Parathyroid adenoma (tissue), 2 donors: ENCODE measurements at regions not wholly inside any gene's neighbourhood (a gene's known extent, or its start where the extent isn't known, plus 50 kb on each side); places are given as distances from the start of the nearest gene placed in this dataset.

Experiments used
- H2AFZ ChIP-seq: fragments of 300-600 bp; sonication (generic); one replicate; pipeline ENCODE4 v1.7.0; 2017; ENCODE audit warnings: antibody characterized with exemption, mild to moderate bottlenecking
- H3K27ac ChIP-seq: fragments of 300-600 bp; sonication (generic); one replicate; pipeline ENCODE4 v1.7.0; 2017
- H3K27me3 ChIP-seq: fragments of 300-600 bp; sonication (generic); one replicate; pipeline ENCODE4 v1.7.0; 2017; ENCODE audit warnings: low read length; ENCODE audit not compliant: control insufficient read depth, insufficient read depth
- H3K36me3 ChIP-seq: fragments of 300-600 bp; sonication (generic); one replicate; pipeline ENCODE4 v1.7.0; 2017; ENCODE audit warnings: low read length; ENCODE audit not compliant: control insufficient read depth, insufficient read depth
- H3K4me1 ChIP-seq: fragments of 300-600 bp; sonication (generic); one replicate; pipeline ENCODE4 v1.7.0; 2017; ENCODE audit warnings: control low read depth
- H3K4me2 ChIP-seq: fragments of 300-600 bp; sonication (generic); one replicate; pipeline ENCODE4 v1.7.0; 2017; ENCODE audit warnings: low read length
- H3K4me3 ChIP-seq: fragments of 300-600 bp; sonication (generic); one replicate; pipeline ENCODE4 v1.7.0; 2017; ENCODE audit warnings: low read depth, low read length
- H3K79me2 ChIP-seq: fragments of 300-600 bp; sonication (generic); one replicate; pipeline ENCODE4 v1.7.0; 2017; ENCODE audit warnings: control low read depth
- H3K9ac ChIP-seq: fragments of 300-600 bp; sonication (generic); one replicate; pipeline ENCODE4 v1.7.0; 2017; ENCODE audit warnings: mild to moderate bottlenecking
- H3K9me3 ChIP-seq: fragments of 300-600 bp; sonication (generic); one replicate; pipeline ENCODE4 v1.7.0; 2017; ENCODE audit warnings: low read length; ENCODE audit not compliant: control insufficient read depth
- TF ChIP-seq, protein P1 (sequence below): fragments of 300-600 bp; sonication (generic); IDR thresholded peaks from one replicate; pipeline ENCODE4 v1.7.0; 2017; ENCODE audit warnings: antibody characterized with exemption, mild to moderate bottlenecking
- donor health status: primary hyperparathyroidism.

- Histone ChIP-seq H3K36me3 (no peaks in the 10 kb centered on the region), H2AFZ (peak overlapping the region; percentile 54), H3K27me3 (no peaks in the 10 kb centered on the region), H3K4me2 (no peak overlapping the region), H3K79me2 (no peaks in the 10 kb centered on the region), H3K9me3 (no peaks in the 10 kb centered on the region), H3K4me1 (no peaks in the 10 kb centered on the region), H3K4me3 (no peak overlapping the region), H3K9ac (no peak overlapping the region), H3K27ac (no peak overlapping the region)
- TF ChIP-seq, protein P1, sequence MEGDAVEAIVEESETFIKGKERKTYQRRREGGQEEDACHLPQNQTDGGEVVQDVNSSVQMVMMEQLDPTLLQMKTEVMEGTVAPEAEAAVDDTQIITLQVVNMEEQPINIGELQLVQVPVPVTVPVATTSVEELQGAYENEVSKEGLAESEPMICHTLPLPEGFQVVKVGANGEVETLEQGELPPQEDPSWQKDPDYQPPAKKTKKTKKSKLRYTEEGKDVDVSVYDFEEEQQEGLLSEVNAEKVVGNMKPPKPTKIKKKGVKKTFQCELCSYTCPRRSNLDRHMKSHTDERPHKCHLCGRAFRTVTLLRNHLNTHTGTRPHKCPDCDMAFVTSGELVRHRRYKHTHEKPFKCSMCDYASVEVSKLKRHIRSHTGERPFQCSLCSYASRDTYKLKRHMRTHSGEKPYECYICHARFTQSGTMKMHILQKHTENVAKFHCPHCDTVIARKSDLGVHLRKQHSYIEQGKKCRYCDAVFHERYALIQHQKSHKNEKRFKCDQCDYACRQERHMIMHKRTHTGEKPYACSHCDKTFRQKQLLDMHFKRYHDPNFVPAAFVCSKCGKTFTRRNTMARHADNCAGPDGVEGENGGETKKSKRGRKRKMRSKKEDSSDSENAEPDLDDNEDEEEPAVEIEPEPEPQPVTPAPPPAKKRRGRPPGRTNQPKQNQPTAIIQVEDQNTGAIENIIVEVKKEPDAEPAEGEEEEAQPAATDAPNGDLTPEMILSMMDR = peak; percentile 32
Measured at GRCh38 chr10:27446091-27446918, 57.8 kb upstream of the RAB18 start.

DNA sequence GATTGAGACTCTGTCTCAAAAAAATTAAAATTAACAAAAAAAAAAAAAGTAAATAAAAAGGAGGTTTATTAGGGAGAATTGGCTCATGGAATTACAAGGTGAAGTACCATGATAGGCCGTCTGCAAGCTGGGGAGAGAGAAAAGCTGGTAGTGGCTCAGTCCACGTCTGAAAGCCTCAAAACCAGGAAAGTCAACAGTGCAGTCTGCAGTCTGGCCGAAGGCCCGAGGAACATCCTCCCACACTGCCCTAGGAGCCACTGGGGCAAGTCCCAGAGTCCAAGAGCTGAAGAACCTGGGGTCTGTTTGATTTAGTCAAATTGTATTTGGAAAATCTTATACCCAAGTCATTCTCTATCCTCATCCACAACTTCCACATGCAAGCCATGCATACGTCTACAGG, 59.0 kb upstream of the RAB18 start:
- H3K27ac ChIP-seq = no peak overlapping the region
- no peak overlapping the region for H3K9ac ChIP-seq
- no peaks in the 10 kb centered on the region for H3K79me2 ChIP-seq
- TF ChIP-seq, protein P1 = no peak
- no peaks in the 10 kb centered on the region for H3K36me3 ChIP-seq
- H3K4me2 ChIP-seq = no peak overlapping the region
- no peaks in the 10 kb centered on the region for H3K9me3 ChIP-seq
- no peak overlapping the region for H3K4me3 ChIP-seq
- no peaks in the 10 kb centered on the region for H3K4me1 ChIP-seq
- H2AFZ ChIP-seq = no peak overlapping the region
- no peaks in the 10 kb centered on the region for H3K27me3 ChIP-seq

DNA sequence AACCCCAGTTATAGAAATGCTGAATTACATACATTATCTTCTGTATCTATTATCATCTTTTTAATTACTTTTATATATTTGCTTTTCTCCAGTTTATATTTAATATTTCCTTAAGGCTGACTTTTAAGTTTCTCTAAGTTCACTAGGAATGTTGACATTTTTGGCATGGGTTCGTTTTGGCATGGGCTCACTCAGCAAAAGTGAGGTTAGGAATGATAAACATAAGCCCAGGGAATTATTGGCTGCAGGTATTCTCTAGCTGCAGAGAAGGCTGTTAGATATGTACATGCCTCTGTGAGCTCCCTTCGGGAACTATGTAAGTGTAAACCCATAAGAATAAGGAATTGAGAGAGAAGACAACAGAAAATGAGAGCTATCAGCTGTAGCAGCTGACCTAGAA, 63.6 kb upstream of the RAB18 start:
- Histone ChIP-seq H3K4me1 (no peaks in the 10 kb centered on the region), H3K9ac (no peak overlapping the region), H3K79me2 (no peaks in the 10 kb centered on the region), H3K9me3 (no peaks in the 10 kb centered on the region), H3K27me3 (no peaks in the 10 kb centered on the region), H2AFZ (no peak overlapping the region), H3K27ac (no peak overlapping the region), H3K4me3 (no peak overlapping the region), H3K4me2 (no peak overlapping the region), H3K36me3 (no peaks in the 10 kb centered on the region)
- TF ChIP-seq, protein P1 = no peak

DNA sequence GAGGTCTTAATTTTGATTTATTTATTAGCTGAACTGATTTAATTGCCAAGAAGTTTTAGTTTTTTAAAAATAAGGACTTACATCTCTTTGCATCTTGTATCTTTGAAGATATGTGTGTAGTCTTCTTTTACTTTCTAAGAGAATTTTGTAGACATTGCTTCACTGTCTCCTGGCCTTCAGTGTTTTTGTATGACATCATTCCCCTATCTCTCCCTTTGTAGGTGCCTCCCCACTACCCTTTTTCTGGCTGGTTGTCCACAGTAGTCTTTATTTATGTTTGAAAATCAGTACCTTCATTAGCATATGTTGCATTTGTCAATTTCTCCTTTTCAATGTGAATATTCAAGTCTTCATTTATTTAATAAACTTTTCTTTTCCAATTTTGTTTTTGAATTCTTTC, 64.1 kb upstream of the RAB18 start:
- no peaks in the 10 kb centered on the region for H3K79me2 ChIP-seq
- no peak overlapping the region for H3K4me3 ChIP-seq
- H3K27me3 ChIP-seq = no peaks in the 10 kb centered on the region
- TF ChIP-seq, protein P1 = no peak
- H3K27ac ChIP-seq = no peak overlapping the region
- H3K9me3 ChIP-seq = no peaks in the 10 kb centered on the region
- no peaks in the 10 kb centered on the region for H3K4me1 ChIP-seq
- H3K4me2 ChIP-seq = no peak overlapping the region
- no peak overlapping the region for H3K9ac ChIP-seq
- no peak overlapping the region for H2AFZ ChIP-seq
- no peaks in the 10 kb centered on the region for H3K36me3 ChIP-seq

DNA sequence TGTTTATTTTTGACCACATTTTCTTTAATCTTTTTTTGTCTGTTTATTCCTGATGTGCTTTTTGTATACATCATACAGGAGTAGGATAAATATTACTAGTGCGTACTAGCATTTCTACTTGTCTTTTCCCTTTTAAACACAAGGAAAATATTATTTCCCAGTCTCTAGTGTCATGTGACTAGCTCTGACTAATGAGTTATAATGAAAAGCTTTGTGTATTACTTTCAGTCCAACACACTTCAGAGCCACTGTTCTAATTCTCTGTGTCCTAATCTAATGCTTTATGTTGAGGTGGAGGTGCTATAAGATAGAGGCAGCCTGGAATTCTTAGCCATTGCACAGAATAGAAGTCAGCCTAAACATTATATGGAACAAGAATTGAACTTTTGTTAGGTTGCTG, 65.0 kb upstream of the RAB18 start:
- no peaks in the 10 kb centered on the region for H3K36me3 ChIP-seq
- H3K79me2 ChIP-seq = no peaks in the 10 kb centered on the region
- no peak overlapping the region for H3K27ac ChIP-seq
- no peak overlapping the region for H3K4me3 ChIP-seq
- TF ChIP-seq, protein P1 = no peak
- no peak overlapping the region for H3K9ac ChIP-seq
- H3K4me1 ChIP-seq = no peaks in the 10 kb centered on the region
- H3K9me3 ChIP-seq = no peaks in the 10 kb centered on the region
- H3K4me2 ChIP-seq = no peak overlapping the region
- H2AFZ ChIP-seq = no peak overlapping the region
- H3K27me3 ChIP-seq = no peaks in the 10 kb centered on the region
